Stromal cell of bone marrow (primary cell): ENCODE measurements at regions not wholly inside any gene's neighbourhood (a gene's known extent, or its start where the extent isn't known, plus 50 kb on each side); places are given as distances from the start of the nearest gene placed in this dataset.
"Not testable (repeated sequence)": the region's sequence is repeated elsewhere in the genome, so short reads cannot be mapped to it uniquely, and the experiment has no call there.

Source experiments
- DNase-seq: peaks from one replicate; pipeline ENCODE4 v3.0.0-alpha.2; 2012; ENCODE audit warnings: low read depth

- not testable (repeated sequence) for DNase-seq
Measured at GRCh38 chr5:162964144-162964543, 473.3 kb upstream of the CCNG1 start.

GRCh38 chr5:162990063-162990462 is 447.3 kb upstream of the CCNG1 start:
- DNase-seq, result no peak

- no peak for DNase-seq
Measured at GRCh38 chr5:162990856-162991497, 446.4 kb upstream of the CCNG1 start.

GRCh38 chr5:162995568-162995967 is 441.8 kb upstream of the CCNG1 start:
- no peak for DNase-seq

- no peak for DNase-seq
Measured at GRCh38 chr5:162996053-162996452, 441.3 kb upstream of the CCNG1 start.

GRCh38 chr5:163005949-163006348 is 431.4 kb upstream of the CCNG1 start:
- DNase-seq, result no peak

GRCh38 chr5:163022582-163023128 is 414.7 kb upstream of the CCNG1 start:
- DNase-seq, result no peak

- no peak for DNase-seq
Measured at GRCh38 chr5:163023846-163024245, 413.5 kb upstream of the CCNG1 start.

- no peak for DNase-seq
Measured at GRCh38 chr5:163024936-163025335, 412.5 kb upstream of the CCNG1 start.

GRCh38 chr5:163033656-163034055 is 403.7 kb upstream of the CCNG1 start:
- DNase-seq, result no peak

GRCh38 chr5:163041254-163041653 is 396.1 kb upstream of the CCNG1 start:
- DNase-seq, result no peak

GRCh38 chr5:163079618-163080017 is 357.8 kb upstream of the CCNG1 start:
- no peak for DNase-seq

- DNase-seq, result no peak
Measured at GRCh38 chr5:163089230-163089629, 348.2 kb upstream of the CCNG1 start.

GRCh38 chr5:163089926-163090325 is 347.5 kb upstream of the CCNG1 start:
- no peak for DNase-seq

- no peak for DNase-seq
Measured at GRCh38 chr5:163094492-163095180, 342.8 kb upstream of the CCNG1 start.

GRCh38 chr5:163104464-163104863 is 332.9 kb upstream of the CCNG1 start:
- no peak for DNase-seq

GRCh38 chr5:163105456-163105855 is 331.9 kb upstream of the CCNG1 start:
- DNase-seq, result peak; percentile 0

- no peak for DNase-seq
Measured at GRCh38 chr5:163106098-163106497, 331.3 kb upstream of the CCNG1 start.

GRCh38 chr5:163108351-163108750 is 329.0 kb upstream of the CCNG1 start:
- DNase-seq, result no peak

- DNase-seq, result no peak
Measured at GRCh38 chr5:163115011-163115410, 322.4 kb upstream of the CCNG1 start.

GRCh38 chr5:163116618-163117017 is 320.8 kb upstream of the CCNG1 start:
- DNase-seq, result not testable (repeated sequence)

- DNase-seq, result no peak
Measured at GRCh38 chr5:163134061-163134460, 303.3 kb upstream of the CCNG1 start.

GRCh38 chr5:163135849-163136248 is 301.5 kb upstream of the CCNG1 start:
- no peak for DNase-seq

- no peak for DNase-seq
Measured at GRCh38 chr5:163161512-163161911, 275.9 kb upstream of the CCNG1 start.
